ENCODE measurements at regions not wholly inside any gene's neighbourhood (a gene's known extent, or its start where the extent isn't known, plus 50 kb on each side); places are given as distances from the start of the nearest gene placed in this dataset.

- TF ChIP-seq CTCF (IDR thresholded peaks at IDR 0.05; ENCODE audit: extremely low read depth, missing control alignments), result no peak
- no peak for DNase-seq (ENCODE audit: low spot score)
Observed at GRCh38 chr22:47376322-47376700, 613.9 kb downstream of the TBC1D22A start.

- no peak for TF ChIP-seq CTCF (IDR thresholded peaks at IDR 0.05; ENCODE audit: extremely low read depth, missing control alignments)
- DNase-seq (ENCODE audit: low spot score), result no peak
Observed at GRCh38 chr22:47375621-47376321, 613.3 kb downstream of the TBC1D22A start.

GRCh38 chr22:47374901-47375575 is 612.6 kb downstream of the TBC1D22A start:
- DNase-seq (ENCODE audit: low spot score), result no peak
- TF ChIP-seq CTCF (IDR thresholded peaks at IDR 0.05; ENCODE audit: extremely low read depth, missing control alignments), result no peak

- no peak for TF ChIP-seq CTCF (IDR thresholded peaks at IDR 0.05; ENCODE audit: extremely low read depth, missing control alignments)
- no peak for DNase-seq (ENCODE audit: low spot score)
Observed at GRCh38 chr22:47374273-47374771, 611.9 kb downstream of the TBC1D22A start.

GRCh38 chr22:47373648-47374272 is 611.3 kb downstream of the TBC1D22A start:
- no peak for DNase-seq (ENCODE audit: low spot score)
- TF ChIP-seq CTCF (IDR thresholded peaks at IDR 0.05; ENCODE audit: extremely low read depth, missing control alignments), result no peak

GRCh38 chr22:47372596-47373385 is 610.3 kb downstream of the TBC1D22A start:
- no peak for TF ChIP-seq CTCF (IDR thresholded peaks at IDR 0.05; ENCODE audit: extremely low read depth, missing control alignments)
- DNase-seq (ENCODE audit: low spot score), result no peak

Measured in GM20000 (cell line).